Endothelial cell of hepatic sinusoid (primary cell): ENCODE measurements at regions not wholly inside any gene's neighbourhood (a gene's known extent, or its start where the extent isn't known, plus 50 kb on each side); places are given as distances from the start of the nearest gene placed in this dataset.

Experiments used
- in situ Hi-C: cut with HindIII; loops from 2 replicates; pipeline ENCODE4 v1.10.0; 2017; ENCODE audit warnings: low sequenced_read_pairs

- in situ Hi-C loops: no loop called here
Measured at GRCh38 chr11:70486731-70487130, 88.4 kb downstream of the CTTN start.

GRCh38 chr11:70487160-70487559 lies 88.8 kb downstream of the CTTN start:
- in situ Hi-C loops: no loop called here

GRCh38 chr11:70487756-70488155 lies 89.4 kb downstream of the CTTN start:
- in situ Hi-C loops: no loop called here

- in situ Hi-C loops: no loop called here
Measured at GRCh38 chr11:70488171-70488703, 89.9 kb downstream of the CTTN start.

- in situ Hi-C loops: no loop called here
Measured at GRCh38 chr11:70489276-70489675, 90.9 kb downstream of the CTTN start.

- in situ Hi-C loops: no loop called here
Measured at GRCh38 chr11:70490208-70490607, 91.9 kb downstream of the CTTN start.

GRCh38 chr11:70490723-70491558 lies 92.6 kb downstream of the CTTN start:
- in situ Hi-C loops: no loop called here

- in situ Hi-C loops: no loop called here
Measured at GRCh38 chr11:70491696-70492472, 93.6 kb downstream of the CTTN start.

GRCh38 chr11:70493089-70493474 lies 94.8 kb downstream of the CTTN start:
- in situ Hi-C loops: no loop called here

- in situ Hi-C loops: no loop called here
Measured at GRCh38 chr11:70493891-70494290, 95.6 kb downstream of the CTTN start.

- in situ Hi-C loops: no loop called here
Measured at GRCh38 chr11:70494559-70495350, 96.4 kb downstream of the CTTN start.

- in situ Hi-C loops: no loop called here
Measured at GRCh38 chr11:70495351-70496310, 97.3 kb downstream of the CTTN start.

GRCh38 chr11:70496591-70497535 lies 98.5 kb downstream of the CTTN start:
- in situ Hi-C loops: no loop called here

- in situ Hi-C loops: no loop called here
Measured at GRCh38 chr11:70497536-70498075, 99.3 kb downstream of the CTTN start.

GRCh38 chr11:70498171-70498571 lies 99.8 kb downstream of the CTTN start:
- in situ Hi-C loops: no loop called here

- in situ Hi-C loops: no loop called here
Measured at GRCh38 chr11:70498976-70499801, 100.9 kb downstream of the CTTN start.

GRCh38 chr11:70500076-70500847 lies 101.9 kb downstream of the CTTN start:
- in situ Hi-C loops: no loop called here
